AG09309 (cell line): ENCODE measurements at regions not wholly inside any gene's neighbourhood (a gene's known extent, or its start where the extent isn't known, plus 50 kb on each side); places are given as distances from the start of the nearest gene placed in this dataset.

Source experiments
- DNase-seq: peaks from one replicate; pipeline ENCODE4 v3.0.0-alpha.2; 2010; ENCODE audit warnings: low read depth
- H3K4me3 ChIP-seq: 2 replicates; pipeline ENCODE4 v1.5.1; 2011; ENCODE audit warnings: mild to moderate bottlenecking, low read depth, low read length, moderate library complexity; ENCODE audit not compliant: control insufficient read depth
- TF ChIP-seq, protein P1 (sequence below): IDR thresholded peaks from 2 replicates; pipeline ENCODE4 v1.5.1; 2011; ENCODE audit warnings: mild to moderate bottlenecking, low read depth, low read length, inconsistent platforms; ENCODE audit not compliant: insufficient read depth, control insufficient read depth; ENCODE audit errors: missing control alignments

DNA sequence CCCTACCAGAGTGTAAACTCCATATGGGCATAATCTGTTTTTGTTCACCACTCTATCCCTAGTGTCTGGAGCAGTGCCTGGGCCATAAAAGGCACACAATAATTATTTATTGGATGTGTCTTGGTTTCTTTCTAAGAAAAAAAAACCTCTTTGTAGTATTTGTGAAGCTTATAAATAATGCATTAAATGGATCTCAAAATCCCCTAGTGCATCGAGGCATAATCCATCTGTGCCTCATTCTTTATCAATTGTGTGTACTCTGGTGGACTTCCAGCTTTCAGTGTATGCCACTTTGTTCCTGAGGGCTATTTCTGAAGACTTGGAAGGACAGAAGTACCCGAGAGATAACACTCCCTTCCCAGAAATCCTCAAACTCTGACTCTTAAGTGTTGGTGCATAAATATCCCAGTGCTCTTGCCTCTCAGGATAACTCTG is 255.0 kb upstream of the PHYHIPL start:
- H3K4me3 ChIP-seq: no peak overlapping the region
- no peak for DNase-seq
- TF ChIP-seq, protein P1, sequence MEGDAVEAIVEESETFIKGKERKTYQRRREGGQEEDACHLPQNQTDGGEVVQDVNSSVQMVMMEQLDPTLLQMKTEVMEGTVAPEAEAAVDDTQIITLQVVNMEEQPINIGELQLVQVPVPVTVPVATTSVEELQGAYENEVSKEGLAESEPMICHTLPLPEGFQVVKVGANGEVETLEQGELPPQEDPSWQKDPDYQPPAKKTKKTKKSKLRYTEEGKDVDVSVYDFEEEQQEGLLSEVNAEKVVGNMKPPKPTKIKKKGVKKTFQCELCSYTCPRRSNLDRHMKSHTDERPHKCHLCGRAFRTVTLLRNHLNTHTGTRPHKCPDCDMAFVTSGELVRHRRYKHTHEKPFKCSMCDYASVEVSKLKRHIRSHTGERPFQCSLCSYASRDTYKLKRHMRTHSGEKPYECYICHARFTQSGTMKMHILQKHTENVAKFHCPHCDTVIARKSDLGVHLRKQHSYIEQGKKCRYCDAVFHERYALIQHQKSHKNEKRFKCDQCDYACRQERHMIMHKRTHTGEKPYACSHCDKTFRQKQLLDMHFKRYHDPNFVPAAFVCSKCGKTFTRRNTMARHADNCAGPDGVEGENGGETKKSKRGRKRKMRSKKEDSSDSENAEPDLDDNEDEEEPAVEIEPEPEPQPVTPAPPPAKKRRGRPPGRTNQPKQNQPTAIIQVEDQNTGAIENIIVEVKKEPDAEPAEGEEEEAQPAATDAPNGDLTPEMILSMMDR: no peak

- DNase-seq: no peak
- TF ChIP-seq, protein P1: no peak
- no peak overlapping the region for H3K4me3 ChIP-seq
Measured at GRCh38 chr10:58925381-58925780, 251.1 kb upstream of the PHYHIPL start.

DNA sequence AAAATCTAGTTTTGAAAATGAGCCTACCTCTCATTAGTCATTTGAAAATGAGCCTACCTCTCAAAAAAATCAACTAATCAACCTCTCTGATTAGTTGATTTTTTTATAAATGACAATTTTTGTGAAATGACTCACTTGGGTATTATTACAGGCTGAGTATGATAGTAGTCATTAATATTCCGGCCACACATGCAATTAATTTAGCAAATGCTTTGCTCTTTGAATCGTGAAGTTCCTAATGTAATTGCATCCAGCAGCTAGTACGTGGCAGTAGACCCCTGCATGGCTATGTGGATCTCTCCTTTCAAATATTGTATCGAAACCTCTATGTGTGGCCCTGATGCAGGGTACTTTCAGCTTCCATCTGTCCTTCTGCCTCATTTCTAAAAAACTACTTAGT is 245.9 kb upstream of the PHYHIPL start:
- no peak overlapping the region for H3K4me3 ChIP-seq
- DNase-seq: no peak
- TF ChIP-seq, protein P1: no peak

DNA sequence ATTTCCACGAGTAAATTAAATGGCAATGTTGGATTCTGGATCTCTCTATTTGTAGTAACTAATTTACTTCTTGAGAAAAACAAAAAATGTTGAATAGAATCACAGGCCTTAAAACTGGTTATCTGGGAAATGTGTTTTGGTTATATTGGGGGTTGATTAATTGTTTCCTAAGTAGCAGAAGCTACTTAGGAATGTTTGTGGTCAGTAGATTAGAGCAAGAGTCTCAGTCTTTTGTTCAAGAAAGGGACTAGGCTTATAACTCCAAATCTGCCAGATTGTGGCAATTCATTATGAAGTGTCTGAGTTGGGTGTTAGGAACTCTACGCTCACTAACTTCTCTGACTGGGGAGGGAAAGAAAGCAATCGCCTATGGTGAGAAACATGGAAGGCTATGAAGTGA is 244.3 kb upstream of the PHYHIPL start:
- no peak overlapping the region for H3K4me3 ChIP-seq
- TF ChIP-seq, protein P1: no peak
- no peak for DNase-seq

DNA sequence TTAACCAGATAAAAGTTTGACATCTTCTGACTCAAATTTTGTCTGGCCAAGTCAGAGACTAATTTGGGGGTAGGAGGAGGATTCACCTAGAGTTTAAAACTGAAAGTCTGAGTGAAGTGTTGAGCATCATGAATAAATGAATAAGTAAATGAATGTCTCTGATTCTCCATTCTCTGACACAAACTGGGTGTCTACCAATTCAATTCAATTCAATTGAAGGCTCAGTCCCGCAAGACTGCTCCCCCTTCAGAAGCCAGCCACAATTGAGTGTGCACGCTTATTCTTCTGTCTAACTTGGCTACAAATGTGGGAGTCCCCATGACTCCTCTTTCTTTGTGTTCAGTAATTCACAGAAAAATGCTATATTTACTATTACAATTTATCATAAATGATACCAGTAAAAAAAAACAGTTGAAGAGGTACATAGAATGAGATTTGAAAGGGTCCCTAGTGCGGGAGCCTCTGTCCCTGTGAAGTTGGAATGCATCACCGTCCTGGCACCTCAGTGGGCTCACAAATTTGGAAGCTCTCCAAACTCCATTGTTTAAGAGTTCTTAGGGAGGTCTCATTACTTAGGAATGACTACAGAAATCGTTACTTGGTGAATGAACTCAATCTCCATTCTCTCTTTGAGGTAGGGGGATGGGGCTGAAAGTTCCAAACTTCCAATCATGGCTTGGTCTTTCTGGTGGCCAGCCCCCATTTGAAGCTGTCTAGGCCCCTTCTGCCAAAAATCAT is 243.7 kb upstream of the PHYHIPL start:
- TF ChIP-seq, protein P1: no peak
- no peak for DNase-seq
- H3K4me3 ChIP-seq: no peak overlapping the region

GRCh38 chr10:58936364-58936763 is 240.1 kb upstream of the PHYHIPL start:
- DNase-seq: no peak

More at GRCh38 chr10:58936364-58936763, 240.1 kb upstream of the PHYHIPL start:
- H3K4me3 ChIP-seq: no peak overlapping the region
- TF ChIP-seq, protein P1: no peak
